H9 (cell line): ENCODE measurements at regions not wholly inside any gene's neighbourhood (a gene's known extent, or its start where the extent isn't known, plus 50 kb on each side); places are given as distances from the start of the nearest gene placed in this dataset.

Experiments
- DNase-seq: peaks from one replicate; pipeline ENCODE4 v3.0.0-alpha.2; 2017
- H2AFZ ChIP-seq: one replicate; pipeline ENCODE4 v1.6.1; 2013; ENCODE audit warnings: mild to moderate bottlenecking, low read length, control low read depth, moderate library complexity
- H2AK5ac ChIP-seq: 2 replicates; pipeline ENCODE4 v1.6.1; 2013; ENCODE audit warnings: low read length, control low read depth, mixed read lengths; ENCODE audit not compliant: insufficient read length
- H2BK120ac ChIP-seq: one replicate; pipeline ENCODE4 v1.6.1; 2013; ENCODE audit warnings: low read depth, mild to moderate bottlenecking, low read length, control low read depth, inconsistent platforms; ENCODE audit not compliant: poor library complexity, severe bottlenecking
- H2BK12ac ChIP-seq: 2 replicates; pipeline ENCODE4 v1.6.1; 2013; ENCODE audit warnings: low read length, control low read depth, mixed read lengths, low read depth; ENCODE audit not compliant: insufficient read length
- H2BK15ac ChIP-seq: 2 replicates; pipeline ENCODE4 v1.6.1; 2013; ENCODE audit warnings: low read depth, low read length, control low read depth
- H2BK20ac ChIP-seq: one replicate; pipeline ENCODE4 v1.6.1; 2013; ENCODE audit warnings: low read depth, mild to moderate bottlenecking, low read length, control low read depth, inconsistent platforms; ENCODE audit not compliant: poor library complexity, severe bottlenecking
- H2BK5ac ChIP-seq: 2 replicates; pipeline ENCODE4 v1.6.1; 2013; ENCODE audit warnings: low read length, control low read depth, mixed read lengths; ENCODE audit not compliant: insufficient read length
- H3K14ac ChIP-seq: 2 replicates; pipeline ENCODE4 v1.6.1; 2013; ENCODE audit warnings: low read length, control low read depth; ENCODE audit not compliant: insufficient read depth
- H3K18ac ChIP-seq: 2 replicates; pipeline ENCODE4 v1.6.1; 2013; ENCODE audit warnings: low read depth, mild to moderate bottlenecking, mixed read lengths, low read length, control low read depth; ENCODE audit not compliant: insufficient read length
- H3K23ac ChIP-seq: 2 replicates; pipeline ENCODE4 v1.6.1; 2013; ENCODE audit warnings: low read length, control low read depth, mixed read lengths, low read depth; ENCODE audit not compliant: insufficient read length
- H3K23me2 ChIP-seq: 2 replicates; pipeline ENCODE4 v1.6.1; 2013; ENCODE audit warnings: low read depth, mild to moderate bottlenecking, mixed read lengths, low read length, control low read depth; ENCODE audit not compliant: insufficient read length, poor library complexity, severe bottlenecking
- H3K27ac ChIP-seq: 2 replicates; pipeline ENCODE4 v1.5.1; 2013; ENCODE audit warnings: low read length, control low read depth, mixed read lengths, low read depth; ENCODE audit not compliant: insufficient read length
- H3K27me3 ChIP-seq: 2 replicates; pipeline ENCODE4 v1.6.1; 2013; ENCODE audit warnings: low read length, control low read depth, inconsistent platforms; ENCODE audit not compliant: insufficient read depth
- H3K4ac ChIP-seq: 2 replicates; pipeline ENCODE4 v1.6.1; 2013; ENCODE audit warnings: low read depth, mild to moderate bottlenecking, control low read depth, inconsistent platforms, low read length, moderate library complexity
- H3K4me1 ChIP-seq: 2 replicates; pipeline ENCODE4 v1.6.1; 2013; ENCODE audit warnings: low read length, control low read depth, inconsistent platforms; ENCODE audit not compliant: insufficient read depth
- H3K4me2 ChIP-seq: 2 replicates; pipeline ENCODE4 v1.6.1; 2013; ENCODE audit warnings: low read length, control low read depth, mixed read lengths; ENCODE audit not compliant: insufficient read length, insufficient read depth
- H3K56ac ChIP-seq: 2 replicates; pipeline ENCODE4 v1.6.1; 2013; ENCODE audit warnings: low read depth, mild to moderate bottlenecking, mixed read lengths, low read length, control low read depth; ENCODE audit not compliant: insufficient read length
- H3K79me1 ChIP-seq: 2 replicates; pipeline ENCODE4 v1.6.1; 2013; ENCODE audit warnings: low read depth, mild to moderate bottlenecking, moderate library complexity, low read length, control low read depth, inconsistent platforms; ENCODE audit not compliant: insufficient read depth, poor library complexity, severe bottlenecking
- H3K79me2 ChIP-seq: 2 replicates; pipeline ENCODE4 v1.6.1; 2013; ENCODE audit warnings: low read length, control low read depth, inconsistent platforms; ENCODE audit not compliant: insufficient read depth
- H3K9ac ChIP-seq: 2 replicates; pipeline ENCODE4 v1.6.1; 2013; ENCODE audit warnings: low read length, control low read depth, mixed read lengths; ENCODE audit not compliant: insufficient read length; ENCODE audit errors: extremely low read depth
- H3K9me3 ChIP-seq: one replicate; pipeline ENCODE4 v1.6.1; 2013; ENCODE audit warnings: low read depth, low read length, inconsistent platforms; ENCODE audit not compliant: control insufficient read depth
- H3T11ph ChIP-seq: one replicate; pipeline ENCODE4 v1.6.1; 2013; ENCODE audit warnings: mild to moderate bottlenecking, low read length, control low read depth, inconsistent platforms
- H4K20me1 ChIP-seq: one replicate; pipeline ENCODE4 v1.6.1; 2013; ENCODE audit not compliant: control insufficient read depth, insufficient read length, insufficient read depth
- H4K5ac ChIP-seq: 2 replicates; pipeline ENCODE4 v1.6.1; 2013; ENCODE audit warnings: low read depth, mild to moderate bottlenecking, mixed read lengths, low read length, control low read depth; ENCODE audit not compliant: insufficient read length
- H4K8ac ChIP-seq: replicated peaks from 2 replicates; pipeline ENCODE4 v1.6.1; 2013; ENCODE audit warnings: low read length, control low read depth, mixed read lengths, low read depth; ENCODE audit not compliant: insufficient read length
- H4K91ac ChIP-seq: 2 replicates; pipeline ENCODE4 v1.6.1; 2013; ENCODE audit warnings: low read depth, mild to moderate bottlenecking, moderate library complexity, mixed read lengths, low read length, control low read depth; ENCODE audit not compliant: insufficient read length
- H3K27ac Mint-ChIP-seq, 3 experiments: 2 replicates in 2 of 3; 3 replicates in 1 of 3; pipeline ENCODE4 v1.8.0; 2020 to 2021; ENCODE audit warnings: mixed read lengths in 3 of 3, mild to moderate bottlenecking in 1 of 3, moderate library complexity in 1 of 3
- H3K27me3 Mint-ChIP-seq: 2 replicates; pipeline ENCODE4 v1.8.0; 2021; ENCODE audit warnings: low read depth, mild to moderate bottlenecking, moderate library complexity, mixed read lengths
- H3K36me3 Mint-ChIP-seq, 3 experiments: 2 replicates in 2 of 3; 3 replicates in 1 of 3; pipeline ENCODE4 v1.8.0; 2020 to 2021; ENCODE audit warnings: low read depth in 3 of 3, mixed read lengths in 3 of 3; ENCODE audit not compliant: insufficient read depth in 1 of 3
- H3K4me1 Mint-ChIP-seq, 2 experiments: 2 replicates each; pipeline ENCODE4 v1.8.0; 2020; ENCODE audit warnings: mixed read lengths in 2 of 2
- H3K4me3 Mint-ChIP-seq, 2 experiments: 2 replicates in 1 of 2; 3 replicates in 1 of 2; pipeline ENCODE4 v1.8.0; 2020 to 2021; ENCODE audit warnings: mild to moderate bottlenecking in 2 of 2, mixed read lengths in 2 of 2, moderate library complexity in 1 of 2
- H3K9me3 Mint-ChIP-seq, 2 experiments: 2 replicates in 1 of 2; 3 replicates in 1 of 2; pipeline ENCODE4 v1.8.0; 2020; ENCODE audit warnings: mild to moderate bottlenecking in 2 of 2, mixed read lengths in 2 of 2, moderate library complexity in 1 of 2
- TF ChIP-seq, protein P1 (sequence below): fragments of 200-600 bp; sonication (generic); conservative IDR thresholded peaks from 3 replicates; pipeline ENCODE4 v1.8.0; 2021; ENCODE audit warnings: antibody characterized with exemption, mild to moderate bottlenecking

GRCh38 chr1:117699953-117700352 is 94.1 kb downstream of the TENT5C start:
- Histone ChIP-seq H3K4me1 (no peaks in the 10 kb centered on the region), H2BK5ac (no peak overlapping the region), H3K27ac (no peak overlapping the region), H2BK20ac (no peak overlapping the region), H4K8ac (no peak overlapping the region), H2BK120ac (no peak overlapping the region), H3K14ac (no peak overlapping the region), H3K27me3 (no peaks in the 10 kb centered on the region), H2AFZ (no peak overlapping the region), H3K23me2 (no peaks in the 10 kb centered on the region), H3T11ph (no peak overlapping the region), H3K4ac (no peak overlapping the region), H2BK12ac (no peak overlapping the region), H3K9me3 (no peaks in the 10 kb centered on the region), H2BK15ac (no peak overlapping the region), H3K79me1 (no peaks in the 10 kb centered on the region), H3K9ac (no peak overlapping the region), H4K5ac (no peak overlapping the region), H4K20me1 (no peaks in the 10 kb centered on the region), H3K4me2 (no peak overlapping the region), H3K18ac (no peak overlapping the region), H3K56ac (no peak overlapping the region), H4K91ac (no peak overlapping the region), H2AK5ac (no peak overlapping the region), H3K23ac (no peak overlapping the region), H3K79me2 (no peaks in the 10 kb centered on the region)
- Mint-ChIP-seq H3K27me3 (no peaks in the 10 kb centered on the region; the same call in 1 of the 2 replicates), H3K27ac (no peak overlapping the region), H3K9me3 (no peaks in the 10 kb centered on the region; a peak in 1 of 5 replicates), H3K4me1 (peaks cover 5 to 7% of the 10 kb centered on the region in 2 experiments), H3K36me3 (no peaks in the 10 kb centered on the region), H3K4me3 (no peak overlapping the region)
- no peak for DNase-seq
- TF ChIP-seq, protein P1, sequence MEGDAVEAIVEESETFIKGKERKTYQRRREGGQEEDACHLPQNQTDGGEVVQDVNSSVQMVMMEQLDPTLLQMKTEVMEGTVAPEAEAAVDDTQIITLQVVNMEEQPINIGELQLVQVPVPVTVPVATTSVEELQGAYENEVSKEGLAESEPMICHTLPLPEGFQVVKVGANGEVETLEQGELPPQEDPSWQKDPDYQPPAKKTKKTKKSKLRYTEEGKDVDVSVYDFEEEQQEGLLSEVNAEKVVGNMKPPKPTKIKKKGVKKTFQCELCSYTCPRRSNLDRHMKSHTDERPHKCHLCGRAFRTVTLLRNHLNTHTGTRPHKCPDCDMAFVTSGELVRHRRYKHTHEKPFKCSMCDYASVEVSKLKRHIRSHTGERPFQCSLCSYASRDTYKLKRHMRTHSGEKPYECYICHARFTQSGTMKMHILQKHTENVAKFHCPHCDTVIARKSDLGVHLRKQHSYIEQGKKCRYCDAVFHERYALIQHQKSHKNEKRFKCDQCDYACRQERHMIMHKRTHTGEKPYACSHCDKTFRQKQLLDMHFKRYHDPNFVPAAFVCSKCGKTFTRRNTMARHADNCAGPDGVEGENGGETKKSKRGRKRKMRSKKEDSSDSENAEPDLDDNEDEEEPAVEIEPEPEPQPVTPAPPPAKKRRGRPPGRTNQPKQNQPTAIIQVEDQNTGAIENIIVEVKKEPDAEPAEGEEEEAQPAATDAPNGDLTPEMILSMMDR = no peak
